HepG2 (cell line): ENCODE measurements at regions not wholly inside any gene's neighbourhood (a gene's known extent, or its start where the extent isn't known, plus 50 kb on each side); places are given as distances from the start of the nearest gene placed in this dataset.

ENCODE experiments used
- ATAC-seq: fragments of 200-7000 bp; cut with Tn5 transposase; 3 replicates; pipeline ENCODE4 v1.9.1; 2020; ENCODE audit warnings: mild to moderate bottlenecking, moderate library complexity
- BruUV-seq: library from RNA; stranded (reverse); fragments of 400-500 nt; replicated peaks from 2 replicates; lab custom pipeline; 2021; lab: Mats Ljungman, UMichigan
- CTCF ChIA-PET: fragments of 300-600 bp; formaldehyde crosslinking; extraction: SDS; loops from one replicate; lab custom pipeline; 2021; ENCODE audit warnings: low total read pairs, inconsistent platforms, low intra/inter-chr PET ratio; lab: Yijun Ruan, JAX
- POLR2A ChIA-PET: fragments of 350-600 bp; sonication (Branson Sonifier 250); formaldehyde crosslinking; loops from one replicate; lab custom pipeline; 2020; ENCODE audit warnings: antibody characterized with exemption, inconsistent platforms; lab: Yijun Ruan, JAX
- DNase-seq: peaks from one replicate; pipeline ENCODE4 v3.0.0-alpha.2; 2015; ENCODE audit warnings: low spot score
- FAIRE-seq: peaks from 3 replicates; lab custom pipeline; 2011; peaks lifted over from hg19 to GRCh38; lab: Jason Lieb, UNC
- H2AFZ ChIP-seq: one replicate; pipeline ENCODE4 v1.6.1; 2011; ENCODE audit warnings: low read length, inconsistent platforms
- H3K27ac ChIP-seq: fragments of 300-600 bp; 3 replicates; pipeline ENCODE4 v1.8.0; 2011; ENCODE audit warnings: mixed run types, mild to moderate bottlenecking, mixed read lengths, low read length, inconsistent platforms; ENCODE audit not compliant: insufficient read depth; ENCODE audit errors: extremely low read length
- H3K27me3 ChIP-seq, 2 experiments: fragments of 200-600 bp in 1 of 2; 2 replicates in 1 of 2; 3 replicates in 1 of 2; pipeline versions ENCODE4 v1.6.0 to v1.8.0; 2011; ENCODE audit warnings: low read length in 2 of 2, mild to moderate bottlenecking in 2 of 2, moderate library complexity in 2 of 2, inconsistent platforms in 1 of 2; ENCODE audit not compliant: insufficient read depth in 2 of 2, control insufficient read depth in 1 of 2
- H3K36me3 ChIP-seq, 2 experiments: fragments of 200-600 bp in 1 of 2; replicated peaks in 1 of 2; 2 replicates in 1 of 2; 3 replicates in 1 of 2; pipeline versions ENCODE4 v1.5.1 to v1.8.0; 2011; ENCODE audit warnings: low read length in 2 of 2, inconsistent platforms in 1 of 2; ENCODE audit not compliant: insufficient read depth in 2 of 2, control insufficient read depth in 1 of 2
- H3K4me1 ChIP-seq: 2 replicates; pipeline ENCODE4 v1.5.1; 2012; ENCODE audit warnings: low read length, inconsistent platforms; ENCODE audit not compliant: insufficient read depth
- H3K4me2 ChIP-seq: 2 replicates; pipeline ENCODE4 v1.6.0; 2011; ENCODE audit warnings: low read depth, low read length, inconsistent platforms
- H3K4me3 ChIP-seq, 3 experiments: fragments of 200-600 bp in 1 of 3; sonication (generic), shearing (Covaris generic) in 1 of 3; replicated peaks in 1 of 3; 2 replicates each; pipeline ENCODE4 v1.5.1; 2011 to 2016; ENCODE audit warnings: low read length in 3 of 3, inconsistent platforms in 2 of 3, low read depth in 2 of 3, mild to moderate bottlenecking in 2 of 3, control low read depth in 1 of 3, mixed read lengths in 1 of 3; ENCODE audit not compliant: insufficient read depth in 1 of 3
- H3K79me2 ChIP-seq: one replicate; pipeline ENCODE4 v1.6.1; 2011; ENCODE audit warnings: low read length, inconsistent platforms; ENCODE audit not compliant: insufficient read depth
- H3K9ac ChIP-seq: 2 replicates; pipeline ENCODE4 v1.6.0; 2011; ENCODE audit warnings: mild to moderate bottlenecking, low read depth, low read length, inconsistent platforms; ENCODE audit not compliant: insufficient read depth
- H3K9me3 ChIP-seq: 2 replicates; pipeline ENCODE4 v1.5.1; 2012; ENCODE audit warnings: mild to moderate bottlenecking, low read length
- H4K20me1 ChIP-seq: 2 replicates; pipeline ENCODE4 v1.6.0; 2011; ENCODE audit warnings: inconsistent platforms, mild to moderate bottlenecking, low read length, moderate library complexity; ENCODE audit not compliant: insufficient read depth
- AFF4 ChIP-seq: sonication (generic); formaldehyde crosslinking; IDR thresholded peaks from 2 replicates; pipeline ENCODE4 v1.4.0; 2020; ENCODE audit warnings: missing genetic modification reagents
- CHCHD3 ChIP-seq: sonication (generic); formaldehyde crosslinking; IDR thresholded peaks from 2 replicates; pipeline ENCODE4 v1.8.0; 2022; ENCODE audit warnings: mild to moderate bottlenecking, missing genetic modification reagents, moderate library complexity
- ELF1 ChIP-seq: sonication (generic); formaldehyde crosslinking; IDR thresholded peaks from 2 replicates; pipeline ENCODE4 v1.4.0; 2020; ENCODE audit warnings: missing genetic modification reagents
- HIC2 ChIP-seq: sonication (generic); formaldehyde crosslinking; IDR thresholded peaks from 2 replicates; pipeline ENCODE4 v1.9.0; 2022; ENCODE audit warnings: low read depth, missing genetic modification reagents
- HOXA7 ChIP-seq: sonication (generic); formaldehyde crosslinking; IDR thresholded peaks from 2 replicates; pipeline ENCODE4 v1.8.1; 2022; ENCODE audit warnings: mild to moderate bottlenecking, missing genetic modification reagents, moderate library complexity
- MAFF ChIP-seq: IDR thresholded peaks from 2 replicates; pipeline ENCODE4 v1.6.1; 2011; ENCODE audit warnings: low read depth, low read length, improper control_type of control experiment
- NRL ChIP-seq: sonication (generic); formaldehyde crosslinking; IDR thresholded peaks from 2 replicates; pipeline ENCODE4 v1.5.0; 2020; ENCODE audit warnings: missing genetic modification reagents, mild to moderate bottlenecking, moderate library complexity, borderline replicate concordance
- ZNF12 ChIP-seq: sonication (generic); formaldehyde crosslinking; IDR thresholded peaks from 2 replicates; pipeline ENCODE4 v1.5.0; 2020; ENCODE audit warnings: missing genetic modification reagents
- ZNF251 ChIP-seq: sonication (generic); formaldehyde crosslinking; IDR thresholded peaks from 2 replicates; pipeline ENCODE4 v1.9.0; 2021; ENCODE audit warnings: mild to moderate bottlenecking, missing genetic modification reagents
- ZNF672 ChIP-seq: sonication (generic); formaldehyde crosslinking; IDR thresholded peaks from 2 replicates; pipeline ENCODE4 v1.8.1; 2022; ENCODE audit warnings: missing genetic modification reagents
- ZSCAN30 ChIP-seq: sonication (generic); formaldehyde crosslinking; IDR thresholded peaks from 2 replicates; pipeline ENCODE4 v1.5.0; 2020; ENCODE audit warnings: mild to moderate bottlenecking, missing genetic modification reagents
- WGBS: methylation state at CpG from one replicate; pipeline ENCODE4 v1.1.6; 2017; ENCODE audit warnings: low lambda C conversion rate; 5-methylcytosine and 5-hydroxymethylcytosine counted together
- in situ Hi-C: cut with HindIII; loops from 2 replicates; pipeline ENCODE4 v1.10.0; 2017; ENCODE audit warnings: low pct_unique_long_range_greater_than_20kb; ENCODE audit not compliant: extremely low pct_ligation_motif_present
- intact Hi-C: fragments of 100-400 bp; cut with micrococcal nuclease; formaldehyde crosslinking; loops from one replicate; pipeline ENCODE4 v1.10.0; 2022; ENCODE audit not compliant: unreplicated experiment
- TF ChIP-seq, protein P1 (sequence below): sonication (generic); formaldehyde crosslinking; IDR thresholded peaks from 2 replicates; pipeline ENCODE4 v1.4.0; 2020; ENCODE audit warnings: missing genetic modification reagents
- TF ChIP-seq, protein P2 (sequence below): sonication (generic); formaldehyde crosslinking; IDR thresholded peaks from 2 replicates; pipeline ENCODE4 v1.4.0; 2020; ENCODE audit warnings: missing genetic modification reagents, borderline replicate concordance

DNA sequence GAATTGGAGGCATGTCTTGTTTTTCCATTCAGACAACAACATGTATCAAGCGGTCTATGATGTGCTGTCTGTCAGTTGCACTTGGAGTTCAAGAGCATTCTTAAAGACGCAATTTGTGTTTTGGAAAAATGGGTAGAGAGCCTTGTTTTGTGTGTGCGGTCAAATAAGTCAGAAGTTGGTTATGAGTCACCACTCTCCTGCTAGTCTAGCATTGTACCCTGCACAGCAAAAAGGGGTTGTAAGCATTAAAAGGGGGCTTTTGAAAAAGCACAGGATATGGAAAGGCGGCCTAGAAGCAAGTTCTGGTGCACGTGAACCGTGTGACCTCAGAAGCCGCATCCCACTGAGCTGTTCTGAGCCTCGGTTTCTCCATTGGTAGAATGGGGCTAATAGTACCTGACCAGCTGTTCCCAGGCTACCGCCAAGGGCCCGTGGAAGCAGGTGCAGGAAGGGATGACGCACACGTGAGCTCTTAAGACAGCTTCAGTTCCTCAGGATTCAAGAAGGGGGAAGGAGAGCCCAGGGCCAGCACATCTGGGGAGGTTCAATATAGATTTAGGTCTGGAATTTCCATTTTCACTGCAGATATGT is 61.6 kb upstream of the SNX9 start:
- Histone ChIP-seq H3K4me1 (peaks cover 79% of the 10 kb centered on the region), H3K9ac (no peak overlapping the region), H3K9me3 (no peaks in the 10 kb centered on the region), H3K4me3 (no peak overlapping the region), H4K20me1 (no peaks in the 10 kb centered on the region), H3K27ac (no peak overlapping the region), H3K27me3 (peaks cover 0 to 4% of the 10 kb centered on the region in 2 experiments; a peak in 2 of 5 replicates), H3K4me2 (no peak overlapping the region), H3K36me3 (no peaks in the 10 kb centered on the region), H2AFZ (no peak overlapping the region), H3K79me2 (no peaks in the 10 kb centered on the region)
- 85% methylated on average over 12 of the region's 12 CpGs for WGBS
- FAIRE-seq (no peak), DNase-seq (no peak), ATAC-seq (no peak)
- in situ Hi-C loops (no loop called here), intact Hi-C loops (loop anchor here (5.0 kb wide), 1 partner anchor 34 kb away; no protein-coding TSS in a partner anchor)
- CTCF ChIA-PET: no interaction called here
- no TSS peak for BruUV-seq
- POLR2A ChIA-PET: interaction anchor here (0.8 to 1.9 kb wide), 2 partner anchors 92 to 193 kb away, joined by 3 to 5 read pairs; no protein-coding TSS in a partner anchor
- TF ChIP-seq CHCHD3 (CRISPR knock-in tag): no peak
- no peak for TF ChIP-seq HOXA7 (CRISPR knock-in tag)
- TF ChIP-seq ZNF12 (CRISPR knock-in tag): no peak
- TF ChIP-seq AFF4: no peak
- no peak for TF ChIP-seq ELF1 (CRISPR knock-in tag)
- TF ChIP-seq, protein P1, sequence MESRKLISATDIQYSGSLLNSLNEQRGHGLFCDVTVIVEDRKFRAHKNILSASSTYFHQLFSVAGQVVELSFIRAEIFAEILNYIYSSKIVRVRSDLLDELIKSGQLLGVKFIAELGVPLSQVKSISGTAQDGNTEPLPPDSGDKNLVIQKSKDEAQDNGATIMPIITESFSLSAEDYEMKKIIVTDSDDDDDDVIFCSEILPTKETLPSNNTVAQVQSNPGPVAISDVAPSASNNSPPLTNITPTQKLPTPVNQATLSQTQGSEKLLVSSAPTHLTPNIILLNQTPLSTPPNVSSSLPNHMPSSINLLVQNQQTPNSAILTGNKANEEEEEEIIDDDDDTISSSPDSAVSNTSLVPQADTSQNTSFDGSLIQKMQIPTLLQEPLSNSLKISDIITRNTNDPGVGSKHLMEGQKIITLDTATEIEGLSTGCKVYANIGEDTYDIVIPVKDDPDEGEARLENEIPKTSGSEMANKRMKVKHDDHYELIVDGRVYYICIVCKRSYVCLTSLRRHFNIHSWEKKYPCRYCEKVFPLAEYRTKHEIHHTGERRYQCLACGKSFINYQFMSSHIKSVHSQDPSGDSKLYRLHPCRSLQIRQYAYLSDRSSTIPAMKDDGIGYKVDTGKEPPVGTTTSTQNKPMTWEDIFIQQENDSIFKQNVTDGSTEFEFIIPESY: no peak
- TF ChIP-seq, protein P2, sequence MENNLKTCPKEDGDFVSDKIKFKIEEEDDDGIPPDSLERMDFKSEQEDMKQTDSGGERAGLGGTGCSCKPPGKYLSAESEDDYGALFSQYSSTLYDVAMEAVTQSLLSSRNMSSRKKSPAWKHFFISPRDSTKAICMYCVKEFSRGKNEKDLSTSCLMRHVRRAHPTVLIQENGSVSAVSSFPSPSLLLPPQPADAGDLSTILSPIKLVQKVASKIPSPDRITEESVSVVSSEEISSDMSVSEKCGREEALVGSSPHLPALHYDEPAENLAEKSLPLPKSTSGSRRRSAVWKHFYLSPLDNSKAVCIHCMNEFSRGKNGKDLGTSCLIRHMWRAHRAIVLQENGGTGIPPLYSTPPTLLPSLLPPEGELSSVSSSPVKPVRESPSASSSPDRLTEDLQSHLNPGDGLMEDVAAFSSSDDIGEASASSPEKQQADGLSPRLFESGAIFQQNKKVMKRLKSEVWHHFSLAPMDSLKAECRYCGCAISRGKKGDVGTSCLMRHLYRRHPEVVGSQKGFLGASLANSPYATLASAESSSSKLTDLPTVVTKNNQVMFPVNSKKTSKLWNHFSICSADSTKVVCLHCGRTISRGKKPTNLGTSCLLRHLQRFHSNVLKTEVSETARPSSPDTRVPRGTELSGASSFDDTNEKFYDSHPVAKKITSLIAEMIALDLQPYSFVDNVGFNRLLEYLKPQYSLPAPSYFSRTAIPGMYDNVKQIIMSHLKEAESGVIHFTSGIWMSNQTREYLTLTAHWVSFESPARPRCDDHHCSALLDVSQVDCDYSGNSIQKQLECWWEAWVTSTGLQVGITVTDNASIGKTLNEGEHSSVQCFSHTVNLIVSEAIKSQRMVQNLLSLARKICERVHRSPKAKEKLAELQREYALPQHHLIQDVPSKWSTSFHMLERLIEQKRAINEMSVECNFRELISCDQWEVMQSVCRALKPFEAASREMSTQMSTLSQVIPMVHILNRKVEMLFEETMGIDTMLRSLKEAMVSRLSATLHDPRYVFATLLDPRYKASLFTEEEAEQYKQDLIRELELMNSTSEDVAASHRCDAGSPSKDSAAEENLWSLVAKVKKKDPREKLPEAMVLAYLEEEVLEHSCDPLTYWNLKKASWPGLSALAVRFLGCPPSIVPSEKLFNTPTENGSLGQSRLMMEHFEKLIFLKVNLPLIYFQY (CRISPR knock-in tag): no peak
- TF ChIP-seq HIC2 (CRISPR knock-in tag): 0 out of 2 replicates have a peak, but pooled peaks have one; percentile 23
- no peak for TF ChIP-seq ZNF251
- TF ChIP-seq ZNF672 (CRISPR knock-in tag): no peak
- TF ChIP-seq MAFF: no peak
- no peak for TF ChIP-seq ZSCAN30 (CRISPR knock-in tag)
- TF ChIP-seq NRL (CRISPR knock-in tag): 0 out of 2 replicates have a peak, but pooled peaks have one; percentile 35
